ENCODE measurements at regions not wholly inside any gene's neighbourhood (a gene's known extent, or its start where the extent isn't known, plus 50 kb on each side); places are given as distances from the start of the nearest gene placed in this dataset.

GRCh38 chr12:111084605-111085004, 164.2 kb upstream of the MYL2 start:
- ChIA-PET CTCF (interaction anchor here (1.4 kb wide), 1 partner anchor 10 kb away, joined by 4 read pairs; no protein-coding TSS in a partner anchor), POLR2A (no interaction called here)
- Mint-ChIP-seq H3K9me3 (peaks cover 5% of the 10 kb centered on the region), H3K27ac (no peak overlapping the region), H3K36me3 (peaks cover 3% of the 10 kb centered on the region; the same call in 1 of the 2 replicates), H3K27me3 (ENCODE audit: low read depth) (no peaks in the 10 kb centered on the region), H3K4me1 (peaks cover 21% of the 10 kb centered on the region), H3K4me3 (no peak overlapping the region)
- no peak for TF ChIP-seq ATF2 (CRISPR knock-in tag; IDR thresholded peaks at IDR 0.05; ENCODE audit: borderline replicate concordance, low read depth)
- no peak for TF ChIP-seq ZNF232 (CRISPR knock-in tag; IDR thresholded peaks at IDR 0.05)
- no peak for TF ChIP-seq EMX1 (CRISPR knock-in tag; IDR thresholded peaks at IDR 0.05)
- TF ChIP-seq NFE2L1 (CRISPR knock-in tag; IDR thresholded peaks at IDR 0.05), result no peak
- no peak for TF ChIP-seq MYBL2 (CRISPR knock-in tag; IDR thresholded peaks at IDR 0.05)
- no peak for TF ChIP-seq ZNF423 (CRISPR knock-in tag; IDR thresholded peaks at IDR 0.05)
- TF ChIP-seq ESRRA (CRISPR knock-in tag; IDR thresholded peaks at IDR 0.05; ENCODE audit: borderline replicate concordance), result no peak
- TF ChIP-seq E2F1 (CRISPR knock-in tag; IDR thresholded peaks at IDR 0.05), result no peak
- TF ChIP-seq MXD4 (CRISPR knock-in tag; IDR thresholded peaks at IDR 0.05; ENCODE audit: borderline replicate concordance), result no peak
- no peak for TF ChIP-seq SOX15 (CRISPR knock-in tag; IDR thresholded peaks at IDR 0.05)
- no peak for TF ChIP-seq MLX (CRISPR knock-in tag; IDR thresholded peaks at IDR 0.05)
- TF ChIP-seq TP53 (CRISPR knock-in tag; IDR thresholded peaks at IDR 0.05), result no peak
- no peak for TF ChIP-seq ZNF121 (CRISPR knock-in tag; IDR thresholded peaks at IDR 0.05)
- no peak for TF ChIP-seq ZNF281 (CRISPR knock-in tag; IDR thresholded peaks at IDR 0.05)
- no peak for TF ChIP-seq HMGXB4 (CRISPR knock-in tag; IDR thresholded peaks at IDR 0.05)
- no peak for TF ChIP-seq FOXP1 (CRISPR knock-in tag; IDR thresholded peaks at IDR 0.05; ENCODE audit: borderline replicate concordance)
- no peak for TF ChIP-seq FOXJ3 (CRISPR knock-in tag; IDR thresholded peaks at IDR 0.05; ENCODE audit: borderline replicate concordance)
- no peak for ATAC-seq
- DNase-seq (ENCODE audit: low spot score), result no peak

GRCh38 chr12:111084158-111084557, 163.8 kb upstream of the MYL2 start:
- no peaks in the 10 kb centered on the region for H3K27me3 Mint-ChIP-seq (ENCODE audit: low read depth)
- H3K36me3 Mint-ChIP-seq, result peaks cover 3% of the 10 kb centered on the region; the same call in 1 of the 2 replicates
- ATAC-seq (no peak), DNase-seq (ENCODE audit: low spot score) (no peak)
- peaks cover 5% of the 10 kb centered on the region for H3K9me3 Mint-ChIP-seq
- H3K27ac Mint-ChIP-seq, result no peak overlapping the region
- H3K4me3 Mint-ChIP-seq, result no peak overlapping the region
- H3K4me1 Mint-ChIP-seq, result peaks cover 25% of the 10 kb centered on the region
- POLR2A ChIA-PET, result no interaction called here
- CTCF ChIA-PET, result interaction anchor here (0.5 to 1.4 kb wide), 2 partner anchors 10 to 74 kb away, joined by 3 to 4 read pairs; no protein-coding TSS in a partner anchor
- TF ChIP-seq AFF4 (CRISPR knock-in tag; IDR thresholded peaks at IDR 0.05; ENCODE audit: borderline replicate concordance) (no peak), ZSCAN18 (CRISPR knock-in tag; IDR thresholded peaks at IDR 0.05) (no peak), TP53 (CRISPR knock-in tag; IDR thresholded peaks at IDR 0.05) (no peak), TCF7 (CRISPR knock-in tag; IDR thresholded peaks at IDR 0.05; ENCODE audit: low read depth) (no peak), IRF1 (CRISPR knock-in tag; IDR thresholded peaks at IDR 0.05) (no peak), ZMAT4 (CRISPR knock-in tag; IDR thresholded peaks at IDR 0.05) (no peak)
